KMS-11 (cell line): ENCODE measurements at regions not wholly inside any gene's neighbourhood (a gene's known extent, or its start where the extent isn't known, plus 50 kb on each side); places are given as distances from the start of the nearest gene placed in this dataset.

Experiments
- H2AFZ ChIP-seq: fragments of 200-600 bp; sonication (generic); 2 replicates; pipeline ENCODE4 v1.6.1; 2016; ENCODE audit warnings: antibody characterized with exemption, mixed run types, low read depth
- H3K27ac ChIP-seq: fragments of 200-600 bp; sonication (generic); 2 replicates; pipeline ENCODE4 v1.6.1; 2016; ENCODE audit warnings: mild to moderate bottlenecking, mixed run types
- H3K27me3 ChIP-seq: fragments of 200-600 bp; sonication (generic); 2 replicates; pipeline ENCODE4 v1.6.1; 2017; ENCODE audit warnings: mild to moderate bottlenecking, low read depth, mixed run types, moderate library complexity; ENCODE audit not compliant: insufficient read depth
- H3K36me3 ChIP-seq: fragments of 200-600 bp; sonication (generic); 2 replicates; pipeline ENCODE4 v1.6.1; 2017; ENCODE audit warnings: mild to moderate bottlenecking, mixed run types; ENCODE audit not compliant: insufficient read depth
- H3K4me1 ChIP-seq: fragments of 200-600 bp; sonication (generic); 2 replicates; pipeline ENCODE4 v1.6.1; 2016; ENCODE audit warnings: mild to moderate bottlenecking, low read depth, mixed run types; ENCODE audit not compliant: poor library complexity, severe bottlenecking
- H3K4me2 ChIP-seq: fragments of 200-600 bp; sonication (generic); 2 replicates; pipeline ENCODE4 v1.7.0; 2016; ENCODE audit warnings: mild to moderate bottlenecking, mixed run types
- H3K4me3 ChIP-seq: fragments of 200-600 bp; sonication (generic); IDR thresholded peaks from 2 replicates; pipeline ENCODE4 v1.6.1; 2017; ENCODE audit warnings: low read depth, low read length, mixed read lengths; ENCODE audit not compliant: insufficient read depth
- H3K79me2 ChIP-seq: fragments of 200-600 bp; sonication (generic); 2 replicates; pipeline ENCODE4 v1.6.1; 2016; ENCODE audit warnings: low read depth, mixed run types; ENCODE audit not compliant: insufficient read depth
- H3K9ac ChIP-seq: fragments of 200-600 bp; sonication (generic); 2 replicates; pipeline ENCODE4 v1.6.1; 2016; ENCODE audit warnings: mild to moderate bottlenecking, mixed run types
- H4K20me1 ChIP-seq: fragments of 200-600 bp; sonication (generic); 2 replicates; pipeline ENCODE4 v1.6.1; 2016; ENCODE audit warnings: mild to moderate bottlenecking, mixed run types; ENCODE audit not compliant: insufficient read depth
- CTCF ChIP-seq: fragments of 200-600 bp; sonication (generic); conservative IDR thresholded peaks from 2 replicates; pipeline ENCODE4 v1.6.1; 2017; ENCODE audit warnings: low read depth, mild to moderate bottlenecking, antibody characterized with exemption, low read length, moderate library complexity, mixed read lengths

DNA sequence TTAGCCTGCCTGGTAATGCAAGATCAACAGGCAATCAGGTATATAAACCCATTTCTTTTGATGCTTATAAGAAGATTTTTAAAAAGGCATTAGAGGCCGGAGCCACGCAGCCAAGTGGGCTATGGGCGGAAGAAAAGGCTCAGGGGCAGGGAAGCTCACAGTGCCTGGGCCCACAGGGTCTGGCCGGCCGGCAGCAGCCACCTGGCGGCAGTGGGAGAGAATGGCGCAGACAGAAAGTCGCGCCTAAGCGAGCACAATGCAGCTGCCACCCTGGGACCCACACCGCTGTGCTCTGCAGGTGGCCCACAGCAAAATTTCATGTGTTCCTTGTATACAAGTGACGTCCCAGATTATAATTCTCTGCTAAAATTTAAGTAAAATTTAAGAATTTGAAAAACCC, 448.6 kb upstream of the RASGRP1 start:
- Histone ChIP-seq H3K36me3 (no peaks in the 10 kb centered on the region), H3K4me1 (no peaks in the 10 kb centered on the region), H4K20me1 (no peaks in the 10 kb centered on the region)

DNA sequence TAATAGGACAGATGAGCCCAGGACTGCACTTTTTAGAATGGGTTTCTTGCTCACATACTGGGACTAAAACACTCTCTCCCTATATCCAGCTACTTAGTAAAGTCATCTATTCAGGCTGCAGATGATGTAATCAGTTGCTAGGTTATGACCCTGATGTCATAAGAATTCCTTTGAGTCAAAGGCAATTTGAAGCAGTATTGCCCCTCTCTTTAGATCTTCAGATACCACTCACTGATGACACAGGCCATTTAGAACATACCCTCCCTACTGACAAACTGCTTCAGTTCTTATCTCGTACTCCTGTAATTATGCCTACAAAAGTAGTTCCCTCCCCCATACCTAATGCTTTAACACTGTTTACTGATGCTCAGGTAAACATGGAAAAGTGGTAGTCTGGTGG, 450.1 kb upstream of the RASGRP1 start:
- H3K27ac ChIP-seq = no peak overlapping the region
- no peak overlapping the region for H3K4me3 ChIP-seq
- no peaks in the 10 kb centered on the region for H4K20me1 ChIP-seq
- H3K36me3 ChIP-seq = no peaks in the 10 kb centered on the region
- H3K27me3 ChIP-seq = no peaks in the 10 kb centered on the region
- H3K9ac ChIP-seq = no peak overlapping the region
- no peak for TF ChIP-seq CTCF
- H2AFZ ChIP-seq = no peak overlapping the region
- no peaks in the 10 kb centered on the region for H3K4me1 ChIP-seq
- no peaks in the 10 kb centered on the region for H3K79me2 ChIP-seq
- H3K4me2 ChIP-seq = no peak overlapping the region

More for the DNA sequence above, 448.6 kb upstream of the RASGRP1 start:
- H3K4me3 ChIP-seq = no peak overlapping the region
- H3K27me3 ChIP-seq = no peaks in the 10 kb centered on the region
- no peak overlapping the region for H3K4me2 ChIP-seq
- TF ChIP-seq CTCF = no peak
- no peaks in the 10 kb centered on the region for H3K79me2 ChIP-seq
- no peak overlapping the region for H3K9ac ChIP-seq
- no peak overlapping the region for H2AFZ ChIP-seq
- no peak overlapping the region for H3K27ac ChIP-seq

- Histone ChIP-seq H3K4me3 (no peak overlapping the region), H3K36me3 (no peaks in the 10 kb centered on the region), H2AFZ (no peak overlapping the region), H3K27ac (no peak overlapping the region), H4K20me1 (no peaks in the 10 kb centered on the region), H3K79me2 (no peaks in the 10 kb centered on the region), H3K9ac (no peak overlapping the region), H3K4me1 (no peaks in the 10 kb centered on the region), H3K4me2 (no peak overlapping the region), H3K27me3 (no peaks in the 10 kb centered on the region)
- no peak for TF ChIP-seq CTCF
Observed at GRCh38 chr15:39016706-39017105, 452.1 kb upstream of the RASGRP1 start.

GRCh38 chr15:39018966-39019365, 454.4 kb upstream of the RASGRP1 start:
- H3K4me2 ChIP-seq = no peak overlapping the region
- TF ChIP-seq CTCF = no peak
- no peaks in the 10 kb centered on the region for H3K79me2 ChIP-seq
- no peak overlapping the region for H3K9ac ChIP-seq
- H3K4me3 ChIP-seq = no peak overlapping the region
- no peak overlapping the region for H3K27ac ChIP-seq
- no peaks in the 10 kb centered on the region for H3K4me1 ChIP-seq
- H3K27me3 ChIP-seq = no peaks in the 10 kb centered on the region
- H2AFZ ChIP-seq = no peak overlapping the region
- no peaks in the 10 kb centered on the region for H4K20me1 ChIP-seq
- H3K36me3 ChIP-seq = no peaks in the 10 kb centered on the region
